OCI-M1 (cell line): ENCODE measurements at regions not wholly inside any gene's neighbourhood (a gene's known extent, or its start where the extent isn't known, plus 50 kb on each side); places are given as distances from the start of the nearest gene placed in this dataset.
"Not testable (repeated sequence)": the region's sequence is repeated elsewhere in the genome, so short reads cannot be mapped to it uniquely, and the experiment has no call there.

Experiments used
- DNase-seq: peaks from one replicate; lab custom pipeline; 2025; lab: John Stamatoyannopoulos, UW

- no peak for DNase-seq
These were observed 178.5 kb downstream of the JCAD start for GRCh38 chr10:29880856-29881255.

GRCh38 chr10:29879862-29880261, 179.5 kb downstream of the JCAD start:
- no peak for DNase-seq

GRCh38 chr10:29878492-29878891, 180.9 kb downstream of the JCAD start:
- DNase-seq, result no peak

GRCh38 chr10:29877793-29878491, 181.4 kb downstream of the JCAD start:
- DNase-seq, result no peak

DNA sequence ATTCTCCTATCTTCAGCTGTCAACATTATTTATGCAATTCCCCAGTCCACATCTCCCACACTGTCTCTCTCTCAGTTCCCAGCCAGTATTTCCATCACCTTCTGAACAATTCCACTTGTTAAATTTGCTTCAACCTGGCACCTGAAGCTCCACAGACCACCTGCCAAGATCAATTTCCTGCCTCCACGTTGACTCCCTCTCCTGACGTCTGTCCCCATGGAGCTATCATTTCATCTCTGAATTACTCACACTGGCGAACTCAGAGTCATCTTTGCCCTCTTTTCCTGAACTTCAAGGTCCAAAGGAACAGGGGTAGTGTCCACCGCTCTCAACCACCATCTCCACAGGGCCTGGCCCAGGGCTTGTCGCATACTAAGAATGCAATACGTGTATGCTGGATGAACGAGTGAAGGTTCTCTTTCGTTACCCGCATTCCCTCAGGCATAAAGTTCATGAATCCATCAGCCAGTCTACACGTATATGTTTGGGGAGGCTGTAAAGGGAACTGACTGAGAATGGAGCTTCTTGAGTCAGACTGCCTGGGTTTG, 183.3 kb downstream of the JCAD start:
- DNase-seq, result no peak

GRCh38 chr10:29874606-29875269, 184.6 kb downstream of the JCAD start:
- DNase-seq, result peak; percentile 3

- no peak for DNase-seq
These were observed 185.4 kb downstream of the JCAD start for GRCh38 chr10:29873941-29874484.

GRCh38 chr10:29870522-29871044, 188.8 kb downstream of the JCAD start:
- DNase-seq, result no peak

- no peak for DNase-seq
These were observed 189.8 kb downstream of the JCAD start for GRCh38 chr10:29869593-29869992.

- no peak for DNase-seq
These were observed 193.0 kb downstream of the JCAD start for GRCh38 chr10:29866356-29866755.

DNA sequence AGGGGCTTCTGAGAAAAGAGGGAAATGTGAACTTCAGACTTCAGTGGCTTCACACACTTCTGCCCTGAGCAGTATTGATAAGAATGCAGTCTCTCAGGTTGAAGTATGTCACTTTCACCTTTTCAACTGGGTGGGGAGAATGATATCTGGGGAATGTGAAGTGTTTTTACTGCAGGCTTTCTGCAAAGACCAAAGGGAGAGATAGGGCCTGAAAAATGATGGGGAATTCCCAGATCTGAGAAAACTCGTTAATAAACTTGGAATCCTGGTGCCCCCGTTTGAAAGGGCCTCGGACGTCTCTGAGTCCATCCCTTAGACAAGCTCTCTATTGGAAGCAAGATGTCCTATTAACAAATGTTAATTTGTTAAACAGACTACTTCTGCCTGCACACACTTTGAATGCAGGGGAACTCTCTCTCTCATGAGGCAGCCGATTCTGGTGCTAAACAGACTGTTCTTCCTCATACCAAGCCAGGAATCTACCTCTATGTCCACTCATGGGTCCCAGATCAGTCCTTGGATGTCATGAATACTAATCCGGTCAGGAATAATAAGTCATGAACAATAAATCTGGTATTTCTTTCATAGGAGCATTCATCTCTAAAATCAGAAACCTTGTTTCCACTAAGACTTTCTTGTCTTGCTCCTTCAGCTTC, 193.6 kb downstream of the JCAD start:
- no peak for DNase-seq

- DNase-seq, result no peak
These were observed 196.3 kb downstream of the JCAD start for GRCh38 chr10:29862923-29863614.

DNA sequence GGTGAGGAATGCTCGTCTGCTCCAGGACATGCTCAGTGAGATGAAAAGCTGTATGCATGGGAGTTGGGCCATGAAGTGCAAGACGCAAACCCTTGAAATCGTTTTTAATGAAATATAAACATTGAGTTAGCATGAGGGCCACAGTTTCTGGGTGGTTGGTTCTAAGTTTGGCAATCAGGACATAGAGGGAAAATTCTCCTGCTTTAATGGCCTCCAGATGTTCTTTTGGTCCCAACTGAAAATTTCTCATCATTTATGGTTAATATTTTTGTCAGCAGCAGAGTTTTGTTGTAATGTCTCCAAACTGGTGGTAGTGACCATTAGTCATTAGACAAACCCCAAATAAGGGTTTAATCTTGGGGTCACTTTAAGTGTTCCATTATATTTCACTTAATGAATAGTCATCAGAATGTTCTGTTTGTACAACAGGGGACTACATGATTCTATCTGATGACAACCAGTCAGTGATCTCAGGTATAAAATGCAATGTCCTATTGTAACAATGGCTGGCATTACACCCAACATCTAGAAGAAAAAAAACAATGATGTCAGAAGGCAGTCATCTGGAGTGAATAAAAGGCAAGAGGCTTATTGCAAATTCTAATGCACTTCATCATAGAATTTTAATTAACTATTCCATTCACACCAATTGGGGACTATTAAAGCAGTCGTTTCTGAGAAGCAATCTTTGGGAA, 197.4 kb downstream of the JCAD start:
- DNase-seq, result no peak

- DNase-seq, result not testable (repeated sequence)
These were observed 198.2 kb downstream of the JCAD start for GRCh38 chr10:29861231-29861630.

GRCh38 chr10:29860166-29860565, 199.2 kb downstream of the JCAD start:
- no peak for DNase-seq

DNA sequence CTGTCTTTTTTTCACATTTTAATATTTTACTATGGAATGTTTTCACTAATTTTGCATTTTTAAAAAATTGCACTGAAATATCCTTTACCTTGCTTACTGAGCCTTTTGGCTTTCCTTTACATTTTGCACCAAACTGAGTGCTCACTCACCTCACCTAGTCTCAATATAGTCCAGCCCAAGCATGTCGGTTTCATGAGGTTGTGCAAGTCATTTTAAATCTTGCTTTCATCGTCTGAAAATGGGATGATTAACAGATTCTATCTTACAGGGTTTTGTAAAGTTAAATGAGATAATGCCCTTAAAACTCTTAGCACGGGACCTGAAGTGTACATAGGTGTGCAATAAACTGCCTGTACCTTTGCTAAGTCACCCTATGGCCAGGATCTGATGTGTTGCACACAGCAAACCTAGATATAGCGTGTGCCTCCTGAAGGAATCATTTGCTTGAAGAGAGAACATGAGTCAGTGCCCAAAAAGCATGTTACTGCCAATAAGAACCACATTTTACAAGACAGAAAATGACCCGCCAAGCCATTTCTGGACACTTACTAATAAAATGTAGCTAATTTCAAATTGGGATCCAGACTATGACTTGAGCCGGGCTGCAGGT, 199.8 kb downstream of the JCAD start:
- no peak for DNase-seq

DNA sequence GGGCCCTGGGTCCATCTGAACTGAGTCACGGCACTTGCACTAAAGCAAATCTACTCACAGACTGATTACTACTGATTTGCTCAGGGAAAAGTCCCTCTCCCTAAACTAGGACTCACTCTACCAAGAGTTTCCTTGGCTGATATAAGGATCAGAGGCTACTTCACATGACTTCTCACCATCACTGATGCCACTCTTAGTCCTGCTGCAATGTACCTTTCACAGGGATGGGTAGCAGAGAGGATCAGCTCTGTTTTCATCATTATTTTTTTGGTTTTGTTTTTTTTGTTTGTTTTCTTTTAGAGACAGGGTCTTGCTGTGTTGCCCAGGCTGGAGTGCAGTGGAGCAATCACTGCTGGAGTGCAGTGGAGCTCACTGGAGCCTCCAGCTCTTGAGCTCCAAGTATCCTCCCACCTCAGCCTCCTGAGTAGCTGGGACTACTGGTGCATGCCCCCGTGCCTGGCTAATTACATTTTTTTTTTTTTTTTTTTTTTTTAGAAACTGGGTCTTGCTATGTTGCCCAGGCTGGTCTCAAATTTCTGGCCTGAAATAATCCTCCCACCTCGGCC, 200.6 kb downstream of the JCAD start:
- DNase-seq, result no peak

DNA sequence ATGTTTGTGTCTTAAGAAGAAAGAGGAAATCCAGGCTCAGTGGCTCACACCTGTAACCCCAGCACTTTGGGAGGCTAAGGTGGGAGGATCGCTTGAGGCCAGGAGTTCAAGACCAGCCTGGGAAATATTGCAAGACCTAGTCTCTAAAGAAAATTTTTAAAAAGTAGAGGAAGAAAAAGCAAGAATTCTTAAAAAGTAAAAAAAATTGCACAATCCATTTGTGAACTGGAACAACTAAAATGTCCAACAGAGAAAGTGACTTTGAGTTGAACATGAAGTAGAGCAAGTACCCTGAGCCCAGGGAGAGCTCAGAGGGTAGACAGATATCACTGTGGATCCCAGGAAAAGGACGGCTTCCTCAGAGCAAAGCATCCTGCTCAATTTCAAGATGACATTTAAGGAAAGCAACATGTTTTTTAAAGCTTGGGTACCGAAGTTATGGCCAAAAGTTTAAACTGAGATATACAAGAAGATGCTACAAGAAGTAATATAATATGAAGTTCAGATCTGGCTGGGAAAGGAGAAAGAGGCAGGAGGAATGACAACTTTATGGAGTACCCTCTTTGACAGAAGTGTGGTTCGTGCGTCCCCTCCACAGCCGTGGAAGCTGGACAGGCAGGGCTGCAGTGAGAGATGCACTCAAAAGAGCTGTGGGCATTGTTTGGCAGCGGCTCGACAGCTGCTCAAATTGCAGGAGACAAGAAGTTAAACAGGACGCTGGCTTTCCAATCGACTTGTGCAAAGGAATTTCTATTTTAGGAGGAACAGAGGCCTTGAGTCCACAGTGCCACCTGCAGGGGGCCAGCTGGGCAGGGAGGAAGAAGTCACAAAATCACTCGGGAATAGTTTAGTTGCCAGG, 201.3 kb downstream of the JCAD start:
- peak; percentile 3 for DNase-seq

- no peak for DNase-seq
These were observed 203.1 kb downstream of the JCAD start for GRCh38 chr10:29856295-29856694.
